Heart left ventricle (tissue), 13 donors: ENCODE measurements at regions not wholly inside any gene's neighbourhood (a gene's known extent, or its start where the extent isn't known, plus 50 kb on each side); places are given as distances from the start of the nearest gene placed in this dataset.

Experiments
- POLR2A ChIP-seq, 2 donors: fragments of 450-650 bp; IDR thresholded peaks; one replicate each; pipeline ENCODE4 v1.6.1; 2017; ENCODE audit warnings: antibody characterized with exemption in 2 of 2, mild to moderate bottlenecking in 2 of 2, moderate library complexity in 2 of 2
- TF ChIP-seq, protein P1 (sequence below), 12 donors: fragments of 200-600 bp; sonication (generic) in 4 of 12; IDR thresholded peaks; one replicate each; pipeline versions ENCODE4 v1.5.0 to v1.8.0; 2018 to 2022; ENCODE audit warnings: antibody characterized with exemption in 12 of 12, mild to moderate bottlenecking in 5 of 12
- donor health status: ischemic (EF 13 %, LVEDD 7.1; RV severe dilation, severe dysfunction).
- donor health status: DM: no; HTN: yes; CAD: no.
- donor health status: DM: no; HTN: no; CAD: no.
- donor health status: ischemic (EF 25% LVEDD 6.9; RV normal size, moderate dysfunction).
- donor health status: ischemic (EF 25% LVEDD 5.7; RV mildly dilated, moderate dysfunction).
- donor health status: ischemic (EF 35%, LVEDD 5.7; RV mildly dilated, moderate dysfunction).
- donor health status: nonischemic (EF 11% LVEDD 7.7; RV severe dilation, severe dysfunction).
- donor health status: DM: yes; HTN: yes; CAD: no.
- donor health status: PGD.
- donor health status: ischemic (EF 29% LVEDD 5.4; RV normal size, mild dysfunction).
- donor health status: nonischemic (EF 23%, LVEDD 6.1; RV moderate dilation, normal function).

DNA sequence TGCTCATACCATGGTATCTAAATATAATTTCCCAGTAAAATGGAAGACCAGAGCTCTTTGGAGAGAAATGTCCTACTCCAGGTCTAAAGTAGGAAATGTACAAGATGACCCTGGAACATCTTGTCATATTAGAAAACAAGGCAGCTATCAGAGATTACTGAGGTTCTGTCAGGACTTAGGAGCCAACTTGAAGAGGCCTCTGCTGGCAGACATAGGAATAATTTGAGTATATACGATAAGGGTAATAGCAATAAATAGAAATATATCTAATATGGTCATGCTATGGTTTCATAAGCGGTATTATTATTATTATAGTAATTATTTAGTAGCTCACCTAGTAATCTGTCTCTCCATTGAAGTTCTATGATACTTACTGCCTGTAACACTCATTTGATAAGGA is 224.2 kb downstream of the SOX2 start:
- TF ChIP-seq, protein P1, sequence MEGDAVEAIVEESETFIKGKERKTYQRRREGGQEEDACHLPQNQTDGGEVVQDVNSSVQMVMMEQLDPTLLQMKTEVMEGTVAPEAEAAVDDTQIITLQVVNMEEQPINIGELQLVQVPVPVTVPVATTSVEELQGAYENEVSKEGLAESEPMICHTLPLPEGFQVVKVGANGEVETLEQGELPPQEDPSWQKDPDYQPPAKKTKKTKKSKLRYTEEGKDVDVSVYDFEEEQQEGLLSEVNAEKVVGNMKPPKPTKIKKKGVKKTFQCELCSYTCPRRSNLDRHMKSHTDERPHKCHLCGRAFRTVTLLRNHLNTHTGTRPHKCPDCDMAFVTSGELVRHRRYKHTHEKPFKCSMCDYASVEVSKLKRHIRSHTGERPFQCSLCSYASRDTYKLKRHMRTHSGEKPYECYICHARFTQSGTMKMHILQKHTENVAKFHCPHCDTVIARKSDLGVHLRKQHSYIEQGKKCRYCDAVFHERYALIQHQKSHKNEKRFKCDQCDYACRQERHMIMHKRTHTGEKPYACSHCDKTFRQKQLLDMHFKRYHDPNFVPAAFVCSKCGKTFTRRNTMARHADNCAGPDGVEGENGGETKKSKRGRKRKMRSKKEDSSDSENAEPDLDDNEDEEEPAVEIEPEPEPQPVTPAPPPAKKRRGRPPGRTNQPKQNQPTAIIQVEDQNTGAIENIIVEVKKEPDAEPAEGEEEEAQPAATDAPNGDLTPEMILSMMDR (IDR thresholded peaks at IDR 0.05): no peak
- no peak for TF ChIP-seq POLR2A (IDR thresholded peaks at IDR 0.05)
